H54 (cell line): ENCODE measurements at regions not wholly inside any gene's neighbourhood (a gene's known extent, or its start where the extent isn't known, plus 50 kb on each side); places are given as distances from the start of the nearest gene placed in this dataset.

Experiments
- DNase-seq: peaks from one replicate; pipeline ENCODE4 v3.0.0; 2011; ENCODE audit warnings: low spot score, mixed read lengths; ENCODE audit not compliant: insufficient read length
- FAIRE-seq: peaks from 3 replicates; lab custom pipeline; 2011; peaks lifted over from hg19 to GRCh38; lab: Jason Lieb, UNC
- POLR2A ChIP-seq: IDR thresholded peaks from 2 replicates; pipeline ENCODE4 v1.6.1; 2011; ENCODE audit warnings: low read depth, mild to moderate bottlenecking, low read length

DNA sequence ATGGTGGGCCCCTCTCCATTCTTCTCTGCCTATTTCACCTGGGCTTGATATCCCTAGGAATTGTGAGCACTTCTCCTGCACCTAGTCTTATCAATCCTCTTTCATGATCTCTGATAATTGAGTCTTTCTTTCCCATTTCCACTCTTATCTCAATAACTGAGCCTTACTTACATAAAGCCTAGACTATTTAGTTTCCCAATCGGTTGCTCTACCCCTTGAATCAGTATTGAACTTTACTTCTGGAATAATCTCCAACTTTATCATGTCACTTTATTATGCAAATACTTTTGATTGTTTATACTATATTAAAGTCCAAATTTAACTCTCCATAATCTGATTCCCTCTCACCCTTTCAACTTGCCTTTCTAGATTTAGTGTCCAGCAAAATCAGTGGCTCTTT, 222.7 kb downstream of the SPRY1 start:
- DNase-seq (no peak), FAIRE-seq (no peak)
- TF ChIP-seq POLR2A: no peak

DNA sequence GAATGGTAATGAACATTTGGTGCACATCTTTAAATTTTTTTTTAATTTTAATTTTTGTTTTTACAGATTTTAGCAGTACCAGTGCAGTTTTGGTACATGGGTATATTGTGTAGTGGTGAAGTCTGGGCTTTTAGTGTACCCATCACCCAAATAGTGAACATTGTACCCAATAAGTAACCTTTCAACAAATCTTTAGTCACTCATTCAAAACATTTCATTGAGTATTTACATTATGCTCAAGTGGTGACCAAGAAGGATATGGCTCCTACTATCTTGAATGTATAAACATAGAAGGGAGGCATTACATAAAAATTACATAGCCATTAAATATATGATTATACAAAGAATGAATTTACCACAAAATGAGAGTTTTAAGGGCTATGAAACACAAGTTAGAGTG, 223.3 kb downstream of the SPRY1 start:
- DNase-seq (no peak), FAIRE-seq (no peak)
- TF ChIP-seq POLR2A: no peak

DNA sequence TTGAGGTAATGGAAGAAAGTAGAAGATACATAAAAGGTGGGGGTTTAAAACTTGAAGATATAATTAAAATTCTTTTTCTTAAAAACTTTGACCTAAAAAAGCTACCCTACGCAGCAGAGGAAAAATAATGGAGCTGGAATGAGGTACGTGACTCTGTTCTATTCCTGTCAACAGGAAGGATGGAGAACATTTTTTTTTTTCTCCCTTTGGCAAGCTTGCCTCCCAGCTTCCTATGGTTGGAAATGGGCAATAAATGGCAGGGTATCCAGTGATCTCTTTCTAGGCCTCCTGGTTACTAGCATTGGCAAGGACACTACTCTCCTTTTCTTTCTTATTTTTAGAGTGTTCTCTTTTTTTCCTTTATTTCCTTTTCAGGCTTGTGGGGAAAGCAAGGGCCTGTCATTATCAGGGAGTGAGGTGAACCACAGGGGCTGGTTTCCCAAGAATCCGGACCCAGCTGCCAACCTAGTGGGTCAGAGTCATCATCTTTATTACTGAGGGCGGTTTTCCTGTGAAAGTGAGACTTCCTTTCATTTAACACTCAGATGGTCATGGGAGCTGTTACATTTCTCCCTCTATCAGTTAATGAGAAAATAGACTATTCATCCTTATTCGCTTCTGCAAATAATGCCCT, 224.6 kb downstream of the SPRY1 start:
- no peak for TF ChIP-seq POLR2A
- FAIRE-seq: no peak
- no peak for DNase-seq

DNA sequence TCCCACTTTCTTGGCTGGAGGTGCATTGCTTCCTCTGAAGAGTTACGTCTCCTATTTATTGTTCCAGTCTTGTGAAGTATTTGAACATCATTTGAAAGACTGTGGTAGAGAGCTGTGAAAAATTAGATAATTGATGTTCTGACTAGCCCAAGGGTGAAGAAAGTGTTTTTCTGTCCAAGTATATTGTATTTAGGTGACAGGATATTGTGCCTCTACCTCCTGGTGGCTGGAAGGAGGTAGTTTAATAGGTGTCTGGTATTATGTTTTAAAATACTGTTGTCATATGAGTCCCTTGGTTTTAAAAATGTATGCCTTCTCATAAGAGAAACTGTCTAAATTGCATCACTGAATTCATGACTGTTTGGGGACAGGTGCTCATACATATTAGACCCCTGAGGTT, 226.0 kb downstream of the SPRY1 start:
- no peak for TF ChIP-seq POLR2A
- no peak for DNase-seq
- no peak for FAIRE-seq

DNA sequence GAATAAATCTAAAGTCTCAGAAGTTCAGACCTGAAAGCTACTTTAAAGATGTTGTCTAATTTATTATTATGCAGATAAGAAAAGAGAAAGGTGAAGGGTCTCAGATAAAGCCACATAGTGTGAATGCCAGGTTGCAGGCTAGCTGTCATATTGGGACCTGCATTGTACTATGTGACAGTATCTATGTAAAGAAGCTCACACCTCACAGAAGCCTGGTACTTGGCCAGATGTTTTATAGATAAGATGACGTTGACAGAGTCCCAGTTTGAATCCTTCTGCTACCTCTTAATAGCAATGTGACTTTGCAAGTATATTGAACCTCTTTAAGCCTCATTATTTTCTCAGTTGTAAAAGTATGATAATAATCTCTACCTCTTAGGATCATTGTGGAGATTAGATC, 227.0 kb downstream of the SPRY1 start:
- FAIRE-seq: no peak

DNA sequence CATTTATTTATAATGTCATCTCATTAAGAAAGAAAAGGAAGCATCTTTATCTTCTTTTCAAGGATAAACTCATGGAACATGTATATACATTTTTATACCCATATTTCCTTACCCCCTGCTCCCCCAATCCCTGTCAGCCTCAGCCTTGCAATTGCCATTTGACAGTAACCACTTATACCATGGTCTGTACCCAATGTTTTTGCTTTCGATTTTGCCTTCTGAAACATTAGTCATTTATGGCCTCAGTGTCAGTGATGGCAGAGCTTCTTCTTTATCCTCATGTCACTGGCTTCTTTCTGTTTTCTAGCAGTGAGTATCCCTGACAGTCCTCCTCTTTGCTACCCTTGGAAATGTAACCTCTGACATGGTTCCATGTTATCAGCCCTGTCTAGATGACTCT, 228.4 kb downstream of the SPRY1 start:
- DNase-seq: no peak
- TF ChIP-seq POLR2A: no peak
- no peak for FAIRE-seq

More for the DNA sequence above, 227.0 kb downstream of the SPRY1 start:
- no peak for TF ChIP-seq POLR2A
- DNase-seq: no peak

DNA sequence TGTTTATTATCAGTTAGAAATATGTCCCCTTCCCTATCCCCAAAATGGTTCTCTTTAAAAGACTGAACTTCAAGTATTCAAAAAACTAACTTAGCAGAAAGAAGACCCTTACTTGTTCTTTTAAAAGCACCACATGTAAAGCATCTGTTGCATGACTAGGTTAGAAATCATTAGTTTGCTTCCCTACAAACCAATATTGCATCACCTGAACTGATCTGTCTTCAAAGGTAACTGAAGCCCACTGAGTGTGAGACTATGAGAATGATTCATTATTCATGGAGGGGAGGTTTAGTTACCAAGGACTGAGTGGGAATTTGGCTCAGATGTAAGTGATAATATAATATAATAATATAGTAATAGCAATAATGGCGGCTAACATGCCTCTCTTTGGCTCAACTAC, 231.7 kb downstream of the SPRY1 start:
- no peak for TF ChIP-seq POLR2A
- DNase-seq (no peak), FAIRE-seq (no peak)

DNA sequence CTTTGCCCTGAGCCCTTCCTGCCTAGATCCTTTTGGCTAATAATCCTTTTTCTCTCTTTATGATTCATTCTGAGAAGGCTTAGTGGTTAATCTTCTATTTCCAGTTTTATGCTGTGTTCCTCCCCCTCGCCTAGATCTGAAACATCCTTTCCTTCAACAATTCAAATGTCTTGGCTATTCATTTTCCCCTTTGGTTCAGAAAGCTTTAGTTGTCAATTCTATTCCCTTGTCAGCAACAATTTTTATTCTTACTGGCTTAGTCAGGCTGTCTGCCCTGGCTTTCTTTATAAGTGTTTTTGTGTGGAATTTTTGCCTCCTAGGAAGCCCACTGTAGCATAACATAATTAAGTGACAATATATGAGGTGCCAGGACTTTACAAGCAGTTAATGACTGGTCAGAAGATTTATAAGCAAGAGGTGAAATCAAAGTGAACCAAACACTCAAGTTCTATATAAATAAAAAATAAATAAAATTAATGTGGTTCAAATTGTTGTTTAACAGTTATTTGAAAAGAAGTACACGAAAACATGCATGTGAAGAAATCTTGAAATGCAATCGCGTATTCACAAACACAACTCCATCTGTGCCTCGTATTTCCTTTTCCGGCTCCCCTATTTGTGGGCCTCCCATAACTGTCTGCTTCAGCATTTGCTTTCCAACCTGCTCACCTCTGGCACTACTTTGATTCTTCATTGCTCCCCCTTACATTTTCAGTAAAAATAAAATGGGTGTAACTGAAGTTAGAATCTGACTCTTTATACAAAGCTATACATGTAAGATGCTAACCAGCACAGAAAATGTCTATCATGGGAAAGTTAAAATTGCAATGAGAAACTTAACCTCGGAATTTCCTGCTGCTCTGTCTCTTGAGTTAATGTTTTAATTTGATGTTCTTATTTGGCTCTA, 235.4 kb downstream of the SPRY1 start:
- FAIRE-seq: no peak
- no peak for DNase-seq
- no peak for TF ChIP-seq POLR2A

DNA sequence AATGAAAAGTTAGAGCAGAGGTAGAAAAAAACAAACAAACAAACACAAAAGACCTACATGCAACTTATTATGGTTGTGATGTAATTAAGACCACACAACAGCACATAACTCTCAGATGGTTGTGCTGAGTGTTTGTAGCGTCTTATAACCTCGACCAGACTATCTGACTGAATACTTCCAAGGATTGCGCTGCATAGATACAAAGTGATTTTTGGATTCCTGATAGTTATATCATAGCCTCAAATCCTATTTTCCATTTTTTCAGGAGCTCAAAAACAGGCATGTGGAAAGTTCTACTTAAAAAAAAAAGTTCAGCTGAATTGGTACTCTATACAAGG, 236.1 kb downstream of the SPRY1 start:
- no peak for TF ChIP-seq POLR2A
- no peak for DNase-seq
- FAIRE-seq: no peak

DNA sequence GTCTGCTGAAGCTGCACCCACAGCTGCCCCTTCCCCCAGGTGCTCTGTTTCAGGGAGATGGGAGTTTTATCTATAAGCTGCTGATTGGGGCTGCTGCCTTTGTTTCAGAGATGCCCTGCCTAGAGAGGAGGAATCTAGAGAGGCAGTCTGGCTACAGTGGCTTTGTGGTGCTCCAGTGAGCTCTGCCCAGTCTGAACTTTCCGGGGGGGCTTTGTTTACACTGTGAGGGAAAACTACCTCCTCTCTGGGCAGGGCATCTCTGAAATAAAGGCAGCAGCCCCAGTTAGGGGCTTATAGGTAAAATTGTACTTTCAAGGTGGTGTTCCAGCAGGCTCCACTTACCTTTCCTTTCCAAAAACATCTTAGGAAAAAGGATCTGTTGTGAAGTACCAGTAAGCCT, 242.2 kb downstream of the SPRY1 start:
- DNase-seq (no peak), FAIRE-seq (no peak)
- TF ChIP-seq POLR2A: no peak

DNA sequence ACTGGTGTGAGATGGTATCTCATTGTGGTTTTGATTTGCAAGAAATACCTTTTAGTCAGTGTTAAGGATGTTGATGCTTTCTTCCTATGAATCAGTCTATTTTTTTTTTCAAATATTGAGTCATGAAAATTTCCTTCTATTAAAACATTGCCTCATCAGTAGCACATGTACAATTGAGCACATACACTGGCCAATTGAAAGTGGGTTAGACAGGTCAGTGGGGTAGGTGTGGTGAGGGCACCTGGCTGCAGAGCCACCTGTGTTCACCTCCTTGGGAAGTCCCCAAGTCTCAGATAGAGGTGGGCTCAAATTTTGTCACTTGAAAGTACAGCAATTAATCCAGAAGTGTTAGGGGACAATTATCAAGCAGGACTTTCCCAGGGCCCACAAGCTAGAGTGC, 243.7 kb downstream of the SPRY1 start:
- no peak for TF ChIP-seq POLR2A
- DNase-seq (no peak), FAIRE-seq (no peak)

DNA sequence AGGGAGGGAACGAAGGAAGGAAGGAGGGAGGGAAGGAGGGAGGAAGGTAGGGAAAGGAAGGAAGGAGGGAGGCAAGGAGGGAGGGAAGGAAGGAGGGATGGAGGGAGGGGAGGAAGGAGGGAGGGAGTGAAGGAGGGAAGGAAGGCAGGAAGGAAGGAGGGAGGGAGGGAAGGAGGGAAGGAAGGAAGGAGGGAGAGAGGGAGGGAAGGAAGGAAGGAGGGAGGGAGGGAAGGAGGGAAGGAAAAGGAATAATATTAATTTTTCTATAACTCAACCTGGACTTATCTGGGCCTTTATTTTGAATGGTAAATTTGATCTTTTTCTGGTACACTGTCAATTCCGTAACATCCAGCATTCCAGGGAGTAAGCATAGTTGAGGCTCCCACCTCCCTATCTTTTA, 244.2 kb downstream of the SPRY1 start:
- no peak for DNase-seq
- FAIRE-seq: no peak
- no peak for TF ChIP-seq POLR2A

DNA sequence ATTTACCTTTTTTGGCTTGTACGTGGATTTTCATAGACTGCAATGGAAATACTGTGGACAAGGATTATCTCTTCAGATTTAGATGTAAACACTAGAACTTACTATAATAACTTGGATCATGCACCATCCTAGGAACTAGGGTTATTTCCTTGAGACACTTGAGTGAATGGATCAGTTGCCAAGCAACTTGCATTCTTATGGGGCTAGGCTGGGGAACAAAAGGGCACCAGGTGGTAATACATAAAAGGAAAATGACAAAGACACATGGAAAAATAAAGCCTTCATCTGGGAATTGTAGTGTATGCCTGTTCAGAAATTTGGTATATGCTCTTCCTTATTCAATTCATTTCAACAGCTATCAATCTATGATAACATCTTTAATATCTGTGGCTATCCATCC, 247.1 kb downstream of the SPRY1 start:
- FAIRE-seq (no peak), DNase-seq (no peak)
- TF ChIP-seq POLR2A: no peak

DNA sequence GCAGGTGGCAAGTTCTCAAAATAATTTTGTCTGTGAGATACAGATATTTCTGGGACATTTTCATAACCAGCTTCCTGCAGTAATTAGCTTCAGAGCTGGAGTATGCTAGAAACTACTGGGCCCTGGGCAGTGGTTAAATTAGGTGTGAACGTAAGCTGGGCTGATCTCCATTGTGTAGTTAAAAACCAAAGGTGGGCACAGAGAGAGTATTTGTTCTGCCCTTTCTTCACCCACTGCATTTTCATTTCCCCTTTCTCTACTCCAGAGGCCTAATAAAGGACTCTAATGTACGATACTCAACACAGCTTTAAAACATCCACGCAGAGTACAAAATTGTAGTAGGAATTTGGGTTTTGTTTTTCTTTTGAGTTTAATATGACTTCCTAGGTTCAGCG, 252.7 kb downstream of the SPRY1 start:
- DNase-seq: no peak
- no peak for FAIRE-seq

More for the DNA sequence above, 252.7 kb downstream of the SPRY1 start:
- no peak for TF ChIP-seq POLR2A
